Upper lobe of right lung (tissue), 1 donor: ENCODE measurements at regions not wholly inside any gene's neighbourhood (a gene's known extent, or its start where the extent isn't known, plus 50 kb on each side); places are given as distances from the start of the nearest gene placed in this dataset.

ENCODE experiments used
- ATAC-seq: fragments of 200-7000 bp; cut with Tn5 transposase; one replicate; pipeline ENCODE4 v1.9.1; 2020; ENCODE audit warnings: mild to moderate bottlenecking, moderate library complexity
- DNase-seq: peaks from one replicate; pipeline ENCODE4 v3.0.0-alpha.2; 2020
- H3K27ac ChIP-seq: fragments of 200-600 bp; one replicate; pipeline ENCODE4 v1.8.0; 2022
- H3K27me3 ChIP-seq: fragments of 200-600 bp; one replicate; pipeline ENCODE4 v1.8.0; 2022; ENCODE audit warnings: mild to moderate bottlenecking
- H3K36me3 ChIP-seq: fragments of 200-600 bp; one replicate; pipeline ENCODE4 v1.8.0; 2022
- H3K4me1 ChIP-seq: fragments of 200-600 bp; one replicate; pipeline ENCODE4 v1.8.0; 2022
- H3K4me3 ChIP-seq: fragments of 200-600 bp; one replicate; pipeline ENCODE4 v1.8.0; 2022; ENCODE audit warnings: mild to moderate bottlenecking
- H3K9me3 ChIP-seq: fragments of 200-600 bp; one replicate; pipeline ENCODE4 v1.8.0; 2022
- CTCF ChIP-seq: fragments of 200-600 bp; IDR thresholded peaks from one replicate; pipeline ENCODE4 v1.8.0; 2022; ENCODE audit warnings: antibody characterized with exemption
- intact Hi-C: fragments of 100-400 bp; cut with DNase I; formaldehyde crosslinking; loops from one replicate; pipeline ENCODE4 v1.11.0; 2022
- donor health status: DM: no; HTN: yes; CAD: no; lungs with severe emphysema.

- H3K36me3 ChIP-seq, result no peaks in the 10 kb centered on the region
- no peaks in the 10 kb centered on the region for H3K27me3 ChIP-seq
- H3K4me3 ChIP-seq, result no peak overlapping the region
- peaks cover 7% of the 10 kb centered on the region for H3K9me3 ChIP-seq
- DNase-seq (no peak), ATAC-seq (no peak)
- H3K27ac ChIP-seq, result no peak overlapping the region
- H3K4me1 ChIP-seq, result no peaks in the 10 kb centered on the region
- TF ChIP-seq CTCF, result no peak
- intact Hi-C loops, result no loop called here
Observed at GRCh38 chr12:91538418-91538817, 355.8 kb upstream of the DCN start.

- H3K27ac ChIP-seq, result no peak overlapping the region
- ATAC-seq (no peak), DNase-seq (no peak)
- H3K36me3 ChIP-seq, result no peaks in the 10 kb centered on the region
- peaks cover 14% of the 10 kb centered on the region for H3K9me3 ChIP-seq
- TF ChIP-seq CTCF, result no peak
- no peak overlapping the region for H3K4me3 ChIP-seq
- H3K4me1 ChIP-seq, result no peaks in the 10 kb centered on the region
- intact Hi-C loops, result no loop called here
- H3K27me3 ChIP-seq, result no peaks in the 10 kb centered on the region
Observed at GRCh38 chr12:91533366-91533765, 350.7 kb upstream of the DCN start.

- H3K27ac ChIP-seq, result no peak overlapping the region
- H3K9me3 ChIP-seq, result peaks cover 14% of the 10 kb centered on the region
- H3K27me3 ChIP-seq, result no peaks in the 10 kb centered on the region
- ATAC-seq (no peak), DNase-seq (no peak)
- no peaks in the 10 kb centered on the region for H3K4me1 ChIP-seq
- no peak overlapping the region for H3K4me3 ChIP-seq
- no peak for TF ChIP-seq CTCF
- intact Hi-C loops, result no loop called here
- no peaks in the 10 kb centered on the region for H3K36me3 ChIP-seq
Observed at GRCh38 chr12:91529829-91530228, 347.2 kb upstream of the DCN start.

GRCh38 chr12:91523831-91524230, 341.2 kb upstream of the DCN start:
- intact Hi-C loops, result no loop called here
- Histone ChIP-seq H3K4me1 (no peaks in the 10 kb centered on the region), H3K27me3 (no peaks in the 10 kb centered on the region), H3K9me3 (no peaks in the 10 kb centered on the region), H3K4me3 (no peak overlapping the region), H3K27ac (no peak overlapping the region), H3K36me3 (no peaks in the 10 kb centered on the region)
- DNase-seq, result no peak
- ATAC-seq, result no peak
- no peak for TF ChIP-seq CTCF

- H3K27me3 ChIP-seq, result no peaks in the 10 kb centered on the region
Observed at GRCh38 chr12:91516695-91517047, 334.1 kb upstream of the DCN start.

More at GRCh38 chr12:91516695-91517047, 334.1 kb upstream of the DCN start:
- no peaks in the 10 kb centered on the region for H3K4me1 ChIP-seq
- ATAC-seq (no peak), DNase-seq (no peak)
- TF ChIP-seq CTCF, result no peak
- intact Hi-C loops, result no loop called here
- no peaks in the 10 kb centered on the region for H3K36me3 ChIP-seq
- H3K27ac ChIP-seq, result no peak overlapping the region
- H3K9me3 ChIP-seq, result no peaks in the 10 kb centered on the region
- no peak overlapping the region for H3K4me3 ChIP-seq
